Fibroblast of mammary gland (primary cell): ENCODE measurements at regions not wholly inside any gene's neighbourhood (a gene's known extent, or its start where the extent isn't known, plus 50 kb on each side); places are given as distances from the start of the nearest gene placed in this dataset.

Source experiments
- DNase-seq: peaks from one replicate; pipeline ENCODE4 v3.0.0-alpha.2; 2010; ENCODE audit warnings: low read depth
- H3K4me3 ChIP-seq: 2 replicates; pipeline ENCODE4 v1.5.1; 2011; ENCODE audit warnings: low read depth, mild to moderate bottlenecking, low read length, moderate library complexity; ENCODE audit not compliant: control insufficient read depth
- TF ChIP-seq, protein P1 (sequence below): conservative IDR thresholded peaks from 2 replicates; pipeline ENCODE4 v1.5.1; 2011; ENCODE audit warnings: low read depth, low read length, inconsistent platforms; ENCODE audit not compliant: control insufficient read depth, insufficient read depth

DNA sequence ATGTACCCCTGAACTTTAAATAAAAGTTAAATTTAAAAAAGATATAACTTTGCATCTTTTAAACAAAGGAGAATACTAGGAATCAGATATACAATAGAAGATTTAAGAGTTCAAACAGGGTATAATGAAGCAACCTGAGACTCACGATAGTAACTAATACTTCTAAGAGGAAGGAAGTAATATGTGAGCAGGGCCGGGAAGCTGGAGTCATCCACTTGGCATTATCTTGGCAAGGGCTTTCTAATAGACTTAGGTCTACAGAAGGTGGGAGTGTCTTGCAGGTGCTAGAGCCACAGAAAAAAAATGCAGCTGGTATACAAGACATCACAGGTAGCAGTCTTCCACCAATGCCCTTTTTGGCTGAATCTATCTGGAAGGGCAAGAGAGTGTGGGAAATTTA lies 231.9 kb downstream of the KCTD12 start:
- DNase-seq: no peak
- TF ChIP-seq, protein P1, sequence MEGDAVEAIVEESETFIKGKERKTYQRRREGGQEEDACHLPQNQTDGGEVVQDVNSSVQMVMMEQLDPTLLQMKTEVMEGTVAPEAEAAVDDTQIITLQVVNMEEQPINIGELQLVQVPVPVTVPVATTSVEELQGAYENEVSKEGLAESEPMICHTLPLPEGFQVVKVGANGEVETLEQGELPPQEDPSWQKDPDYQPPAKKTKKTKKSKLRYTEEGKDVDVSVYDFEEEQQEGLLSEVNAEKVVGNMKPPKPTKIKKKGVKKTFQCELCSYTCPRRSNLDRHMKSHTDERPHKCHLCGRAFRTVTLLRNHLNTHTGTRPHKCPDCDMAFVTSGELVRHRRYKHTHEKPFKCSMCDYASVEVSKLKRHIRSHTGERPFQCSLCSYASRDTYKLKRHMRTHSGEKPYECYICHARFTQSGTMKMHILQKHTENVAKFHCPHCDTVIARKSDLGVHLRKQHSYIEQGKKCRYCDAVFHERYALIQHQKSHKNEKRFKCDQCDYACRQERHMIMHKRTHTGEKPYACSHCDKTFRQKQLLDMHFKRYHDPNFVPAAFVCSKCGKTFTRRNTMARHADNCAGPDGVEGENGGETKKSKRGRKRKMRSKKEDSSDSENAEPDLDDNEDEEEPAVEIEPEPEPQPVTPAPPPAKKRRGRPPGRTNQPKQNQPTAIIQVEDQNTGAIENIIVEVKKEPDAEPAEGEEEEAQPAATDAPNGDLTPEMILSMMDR: no peak

DNA sequence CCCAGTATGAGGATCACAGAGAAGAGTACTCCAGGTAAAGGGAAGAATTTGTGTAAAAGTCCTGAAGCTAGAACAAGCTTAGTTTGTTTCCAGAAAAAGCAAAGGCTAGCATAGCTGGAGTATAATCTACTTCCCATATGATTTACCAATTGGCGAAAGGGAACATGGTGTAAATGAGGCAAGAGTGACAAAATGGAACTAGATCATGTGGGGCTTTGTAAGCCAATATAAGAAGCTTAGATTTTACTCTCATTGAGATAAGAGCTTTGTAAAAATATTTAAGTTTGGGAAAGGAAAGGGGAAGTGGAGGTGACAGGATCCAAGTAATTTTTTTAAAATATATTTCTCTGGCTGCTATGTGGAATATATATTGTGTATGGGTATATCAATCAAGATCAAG lies 234.9 kb downstream of the KCTD12 start:
- TF ChIP-seq, protein P1: no peak
- no peak overlapping the region for H3K4me3 ChIP-seq
- no peak for DNase-seq

More for the DNA sequence above, 231.9 kb downstream of the KCTD12 start:
- no peak overlapping the region for H3K4me3 ChIP-seq

DNA sequence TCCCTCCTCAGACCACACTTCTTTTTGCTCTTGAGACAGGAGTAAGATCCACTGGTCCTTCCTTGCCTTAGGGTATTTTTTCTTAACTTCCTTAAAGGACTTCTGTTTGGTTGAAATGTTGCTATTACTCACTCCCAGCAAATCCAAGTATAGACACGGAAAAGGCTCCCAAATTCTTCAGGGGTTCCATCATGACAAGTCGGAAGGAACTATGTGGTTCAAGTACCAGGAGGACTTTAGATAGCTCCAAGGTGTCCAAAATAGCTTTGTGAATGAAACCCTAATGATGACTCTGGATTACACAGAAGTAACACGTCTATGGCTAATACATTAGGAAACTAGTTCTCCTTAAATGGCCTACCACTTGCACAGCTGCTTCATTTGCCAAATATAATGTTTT lies 238.7 kb downstream of the KCTD12 start:
- no peak overlapping the region for H3K4me3 ChIP-seq
- no peak for DNase-seq
- TF ChIP-seq, protein P1: no peak

DNA sequence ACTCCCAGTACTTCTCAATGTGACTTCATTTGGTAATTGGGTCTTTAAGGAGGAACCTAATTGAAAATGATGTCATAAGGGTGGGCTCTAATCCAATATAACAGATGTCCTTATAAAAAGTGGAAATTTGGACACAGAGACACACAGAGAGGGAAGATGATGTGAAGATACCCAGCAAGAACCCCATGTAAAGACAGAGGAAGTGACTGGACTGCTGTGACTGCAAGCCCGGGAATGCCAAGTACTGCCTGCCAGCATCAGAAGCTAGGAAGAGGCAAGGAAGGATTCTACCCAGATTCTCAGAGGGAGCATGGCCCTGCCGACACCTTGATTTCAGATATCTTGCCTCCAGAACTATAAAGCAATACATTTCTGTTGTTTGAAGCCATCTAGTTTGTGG lies 239.3 kb downstream of the KCTD12 start:
- DNase-seq: peak; percentile 36
- TF ChIP-seq, protein P1: no peak
- no peak overlapping the region for H3K4me3 ChIP-seq

DNA sequence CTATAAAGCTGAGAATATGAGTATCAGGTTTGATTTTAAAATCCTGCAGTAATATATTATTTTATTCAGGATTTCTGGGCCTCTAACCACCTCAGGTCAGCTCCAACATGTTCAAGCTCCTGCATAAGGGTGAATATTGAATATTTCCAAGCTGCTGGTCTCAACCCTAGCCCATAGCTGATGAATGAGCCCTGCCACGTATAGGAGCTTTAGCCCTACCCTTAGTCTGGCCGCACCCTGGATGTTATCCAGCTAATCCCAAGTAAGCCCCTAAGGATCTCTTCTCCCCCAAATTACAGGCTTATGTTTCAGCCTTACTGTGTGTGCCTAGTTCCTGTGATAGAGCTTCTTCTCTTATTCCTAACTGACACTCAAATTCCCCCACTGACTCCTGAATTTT lies 240.6 kb downstream of the KCTD12 start:
- no peak for DNase-seq
- no peak overlapping the region for H3K4me3 ChIP-seq
- TF ChIP-seq, protein P1: no peak

DNA sequence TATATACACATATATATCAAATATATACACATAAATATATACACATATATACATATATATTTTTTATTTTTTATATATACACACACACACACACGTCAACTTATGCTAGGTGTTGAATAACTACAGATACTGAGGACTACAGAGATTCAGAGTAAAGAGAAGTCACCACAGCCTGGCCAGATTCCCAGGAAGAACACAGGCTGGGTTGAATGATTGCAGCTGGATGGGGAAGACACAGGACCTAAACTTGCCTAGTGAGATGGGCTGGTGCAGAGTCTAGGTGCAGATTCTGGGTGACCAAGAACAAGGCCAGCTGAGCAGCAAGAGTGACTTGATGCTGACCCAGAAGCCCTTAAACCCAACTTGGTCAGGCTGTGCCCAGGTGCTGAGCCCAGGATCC lies 241.3 kb downstream of the KCTD12 start:
- TF ChIP-seq, protein P1: no peak
- H3K4me3 ChIP-seq: no peak overlapping the region
- DNase-seq: no peak

DNA sequence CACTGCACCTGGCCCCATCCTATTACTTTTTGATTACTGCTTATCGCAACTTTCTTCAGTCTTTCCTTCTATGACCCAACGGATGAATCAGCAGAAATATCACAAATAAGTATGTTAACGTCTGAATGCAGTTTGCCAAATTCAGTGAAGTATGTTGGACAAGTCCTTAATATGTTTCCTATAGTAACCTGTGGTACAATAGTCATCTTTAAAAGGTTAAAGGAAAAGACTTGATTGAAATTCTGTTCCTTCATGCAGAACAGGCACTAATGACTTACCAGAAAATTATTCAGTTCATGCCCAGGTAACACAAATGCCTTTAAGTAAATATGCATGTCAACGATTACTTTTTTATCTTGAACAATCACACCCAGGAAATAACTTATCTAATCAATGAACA lies 242.6 kb downstream of the KCTD12 start:
- H3K4me3 ChIP-seq: no peak overlapping the region
- DNase-seq: no peak
- TF ChIP-seq, protein P1: no peak
